ENCODE measurements at regions not wholly inside any gene's neighbourhood (a gene's known extent, or its start where the extent isn't known, plus 50 kb on each side); places are given as distances from the start of the nearest gene placed in this dataset.
A peak's percentile ranks its signal among the peaks of the same experiment; 100 is the strongest.

GRCh38 chr9:26171691-26172090 lies 493.4 kb upstream of the TUSC1 start:
- Histone ChIP-seq H3K4me3 (no peak overlapping the region), H3K27ac (no peak overlapping the region), H3K36me3 (no peaks in the 10 kb centered on the region), H3K9me3 (no peaks in the 10 kb centered on the region), H3K27me3 (no peaks in the 10 kb centered on the region), H3K4me1 (peaks cover 0 to 10% of the 10 kb centered on the region in 2 donors)
- no peak for DNase-seq (ENCODE audit: low spot score in 2 of 2)
- TF ChIP-seq POLR2AphosphoS5 (IDR thresholded peaks at IDR 0.05) (no peak), CTCF (IDR thresholded peaks at IDR 0.05) (no peak), POLR2A (IDR thresholded peaks at IDR 0.05) (no peak)
- intact Hi-C loops (cut with DNase I; ENCODE audit: low total_unique reads), result no loop called here

GRCh38 chr9:26170190-26170589 lies 491.9 kb upstream of the TUSC1 start:
- Histone ChIP-seq H3K36me3 (no peaks in the 10 kb centered on the region), H3K9me3 (no peaks in the 10 kb centered on the region), H3K27me3 (no peaks in the 10 kb centered on the region), H3K4me1 (peaks cover 0 to 10% of the 10 kb centered on the region in 2 donors), H3K4me3 (no peak overlapping the region), H3K27ac (peak overlapping the region in 1 of 2 donors; percentile 38)
- TF ChIP-seq CTCF (IDR thresholded peaks at IDR 0.05), result no peak
- no peak for TF ChIP-seq POLR2A (IDR thresholded peaks at IDR 0.05)
- no peak for TF ChIP-seq POLR2AphosphoS5 (IDR thresholded peaks at IDR 0.05)
- intact Hi-C loops (cut with DNase I; ENCODE audit: low total_unique reads), result no loop called here
- DNase-seq (ENCODE audit: low spot score in 2 of 2), result no peak

- intact Hi-C loops (cut with DNase I; ENCODE audit: low total_unique reads), result no loop called here
- H3K36me3 ChIP-seq, result no peaks in the 10 kb centered on the region
- no peak for DNase-seq (ENCODE audit: low spot score in 2 of 2)
- peaks cover 0 to 10% of the 10 kb centered on the region in 2 donors for H3K4me1 ChIP-seq
- no peak overlapping the region for H3K4me3 ChIP-seq
- H3K27me3 ChIP-seq, result no peaks in the 10 kb centered on the region
- H3K9me3 ChIP-seq, result no peaks in the 10 kb centered on the region
- no peak for TF ChIP-seq CTCF (IDR thresholded peaks at IDR 0.05)
- no peak for TF ChIP-seq POLR2A (IDR thresholded peaks at IDR 0.05)
- no peak for TF ChIP-seq POLR2AphosphoS5 (IDR thresholded peaks at IDR 0.05)
- H3K27ac ChIP-seq, result peak overlapping the region in 1 of 2 donors; percentile 38
Observed at GRCh38 chr9:26169708-26170107, 491.5 kb upstream of the TUSC1 start.

GRCh38 chr9:26166537-26166936 lies 488.3 kb upstream of the TUSC1 start:
- H3K27ac ChIP-seq, result no peak overlapping the region
- intact Hi-C loops (cut with DNase I; ENCODE audit: low total_unique reads), result no loop called here

GRCh38 chr9:26165426-26165825 lies 487.2 kb upstream of the TUSC1 start:
- no peaks in the 10 kb centered on the region for H3K27me3 ChIP-seq
- H3K36me3 ChIP-seq, result no peaks in the 10 kb centered on the region

More at GRCh38 chr9:26166537-26166936, 488.3 kb upstream of the TUSC1 start:
- no peaks in the 10 kb centered on the region for H3K36me3 ChIP-seq
- no peak overlapping the region for H3K4me3 ChIP-seq
- no peaks in the 10 kb centered on the region for H3K27me3 ChIP-seq
- DNase-seq (ENCODE audit: low spot score in 2 of 2), result no peak
- H3K9me3 ChIP-seq, result no peaks in the 10 kb centered on the region
- peaks cover 0 to 10% of the 10 kb centered on the region in 2 donors for H3K4me1 ChIP-seq
- TF ChIP-seq CTCF (IDR thresholded peaks at IDR 0.05), result no peak
- no peak for TF ChIP-seq POLR2A (IDR thresholded peaks at IDR 0.05)
- no peak for TF ChIP-seq POLR2AphosphoS5 (IDR thresholded peaks at IDR 0.05)

More at GRCh38 chr9:26165426-26165825, 487.2 kb upstream of the TUSC1 start:
- Histone ChIP-seq H3K4me1 (peaks cover 0 to 8% of the 10 kb centered on the region in 2 donors), H3K27ac (no peak overlapping the region), H3K9me3 (no peaks in the 10 kb centered on the region), H3K4me3 (no peak overlapping the region)
- intact Hi-C loops (cut with DNase I; ENCODE audit: low total_unique reads), result no loop called here
- DNase-seq (ENCODE audit: low spot score in 2 of 2), result no peak
- TF ChIP-seq CTCF (IDR thresholded peaks at IDR 0.05) (no peak), POLR2A (IDR thresholded peaks at IDR 0.05) (no peak), POLR2AphosphoS5 (IDR thresholded peaks at IDR 0.05) (no peak)

Data from breast epithelium (tissue), 4 donors.